Naive B cell (primary cell): ENCODE measurements at regions not wholly inside any gene's neighbourhood (a gene's known extent, or its start where the extent isn't known, plus 50 kb on each side); places are given as distances from the start of the nearest gene placed in this dataset.
"Not testable (repeated sequence)": the region's sequence is repeated elsewhere in the genome, so short reads cannot be mapped to it uniquely, and the experiment has no call there.

Experiments
- ATAC-seq, 2 donors: fragments of 150-1000 bp; cut with Tn5 transposase; 2 replicates each; pipeline ENCODE4 v1.10.0; 2021; ENCODE audit warnings: low read depth in 2 of 2, mild to moderate bottlenecking in 2 of 2, moderate library complexity in 2 of 2
- DNase-seq: peaks from one replicate; pipeline ENCODE4 v3.0.0; 2022
- H3K27ac Mint-ChIP-seq, 6 donors: one replicate each; pipeline ENCODE4 v1.8.0; 2020 to 2022; ENCODE audit warnings: mild to moderate bottlenecking in 6 of 6, mixed read lengths in 6 of 6, moderate library complexity in 5 of 6, inconsistent platforms in 2 of 6
- H3K27me3 Mint-ChIP-seq, 3 donors: one replicate each; pipeline ENCODE4 v1.8.0; 2021 to 2022; ENCODE audit warnings: mixed read lengths in 3 of 3, mild to moderate bottlenecking in 1 of 3
- H3K36me3 Mint-ChIP-seq, 2 donors: one replicate each; pipeline ENCODE4 v1.8.0; 2020 to 2022; ENCODE audit warnings: mixed read lengths in 2 of 2, inconsistent platforms in 1 of 2, mild to moderate bottlenecking in 1 of 2
- H3K4me1 Mint-ChIP-seq, 3 donors: one replicate each; pipeline ENCODE4 v1.8.0; 2020 to 2022; ENCODE audit warnings: mixed read lengths in 3 of 3, inconsistent platforms in 1 of 3, mild to moderate bottlenecking in 1 of 3, moderate library complexity in 1 of 3
- H3K4me3 Mint-ChIP-seq, 8 donors: one replicate each; pipeline ENCODE4 v1.8.0; 2020 to 2022; ENCODE audit warnings: mild to moderate bottlenecking in 8 of 8, mixed read lengths in 8 of 8, moderate library complexity in 8 of 8, inconsistent platforms in 2 of 8
- H3K9me3 Mint-ChIP-seq, 7 donors: one replicate each; pipeline ENCODE4 v1.8.0; 2020 to 2022; ENCODE audit warnings: mixed read lengths in 7 of 7, mild to moderate bottlenecking in 5 of 7, inconsistent platforms in 2 of 7, moderate library complexity in 1 of 7

- H3K27ac Mint-ChIP-seq = no peak overlapping the region
- H3K4me3 Mint-ChIP-seq = no peak overlapping the region
- H3K27me3 Mint-ChIP-seq = no peaks in the 10 kb centered on the region
- DNase-seq (no peak), ATAC-seq (no peak)
- H3K36me3 Mint-ChIP-seq = peaks cover 0 to 8% of the 10 kb centered on the region in 2 donors
- peaks cover 0 to 22% (median 9%) of the 10 kb centered on the region in 7 donors for H3K9me3 Mint-ChIP-seq
- H3K4me1 Mint-ChIP-seq = no peaks in the 10 kb centered on the region
These were observed 303.6 kb upstream of the LRRN1 start for GRCh38 chr3:3495611-3496010.

- no peak overlapping the region for H3K4me3 Mint-ChIP-seq
- H3K9me3 Mint-ChIP-seq = peaks cover 0 to 6% (median 3%) of the 10 kb centered on the region in 7 donors
- H3K27me3 Mint-ChIP-seq = no peaks in the 10 kb centered on the region
- ATAC-seq = no peak
- H3K36me3 Mint-ChIP-seq = no peaks in the 10 kb centered on the region
- no peak for DNase-seq
- no peaks in the 10 kb centered on the region for H3K4me1 Mint-ChIP-seq
- H3K27ac Mint-ChIP-seq = no peak overlapping the region
These were observed 297.2 kb upstream of the CRBN start for GRCh38 chr3:3476669-3477068.

- ATAC-seq (no peak), DNase-seq (no peak)
- Mint-ChIP-seq H3K4me1 (no peaks in the 10 kb centered on the region), H3K36me3 (no peaks in the 10 kb centered on the region), H3K27me3 (no peaks in the 10 kb centered on the region), H3K9me3 (no peaks in the 10 kb centered on the region), H3K27ac (no peak overlapping the region), H3K4me3 (no peak overlapping the region)
These were observed 289.1 kb upstream of the CRBN start for GRCh38 chr3:3468596-3468995.

- no peaks in the 10 kb centered on the region for H3K4me1 Mint-ChIP-seq
These were observed 284.6 kb upstream of the CRBN start for GRCh38 chr3:3464131-3464530.

GRCh38 chr3:3461317-3461716, 281.8 kb upstream of the CRBN start:
- Mint-ChIP-seq H3K4me3 (no peak overlapping the region), H3K36me3 (no peaks in the 10 kb centered on the region), H3K27me3 (no peaks in the 10 kb centered on the region), H3K27ac (no peak overlapping the region), H3K4me1 (no peaks in the 10 kb centered on the region), H3K9me3 (peaks cover 0 to 5% (median 0%) of the 10 kb centered on the region in 7 donors)
- ATAC-seq (no peak), DNase-seq (no peak)

More at GRCh38 chr3:3464131-3464530, 284.6 kb upstream of the CRBN start:
- Mint-ChIP-seq H3K4me3 (no peak overlapping the region), H3K36me3 (no peaks in the 10 kb centered on the region), H3K27ac (no peak overlapping the region), H3K9me3 (peaks cover 0 to 4% (median 0%) of the 10 kb centered on the region in 7 donors), H3K27me3 (no peaks in the 10 kb centered on the region)
- DNase-seq (no peak), ATAC-seq (no peak)

GRCh38 chr3:3448468-3448867, 269.0 kb upstream of the CRBN start:
- no peak overlapping the region for H3K27ac Mint-ChIP-seq
- ATAC-seq (no peak), DNase-seq (no peak)
- peaks cover 5 to 10% (median 6%) of the 10 kb centered on the region in 7 donors for H3K9me3 Mint-ChIP-seq
- H3K4me3 Mint-ChIP-seq = no peak overlapping the region
- H3K36me3 Mint-ChIP-seq = no peaks in the 10 kb centered on the region
- no peaks in the 10 kb centered on the region for H3K27me3 Mint-ChIP-seq
- no peaks in the 10 kb centered on the region for H3K4me1 Mint-ChIP-seq

- no peak for DNase-seq
- Mint-ChIP-seq H3K27me3 (no peaks in the 10 kb centered on the region), H3K4me1 (no peaks in the 10 kb centered on the region), H3K27ac (no peak overlapping the region), H3K9me3 (peaks cover 5 to 15% (median 7%) of the 10 kb centered on the region in 7 donors), H3K4me3 (no peak overlapping the region), H3K36me3 (no peaks in the 10 kb centered on the region)
- no peak for ATAC-seq
These were observed 268.1 kb upstream of the CRBN start for GRCh38 chr3:3447641-3448040.

GRCh38 chr3:3446251-3446650, 266.8 kb upstream of the CRBN start:
- peaks cover 5 to 15% (median 7%) of the 10 kb centered on the region in 7 donors for H3K9me3 Mint-ChIP-seq
- no peak overlapping the region for H3K4me3 Mint-ChIP-seq
- no peaks in the 10 kb centered on the region for H3K4me1 Mint-ChIP-seq
- ATAC-seq (no peak), DNase-seq (no peak)
- H3K27me3 Mint-ChIP-seq = no peaks in the 10 kb centered on the region
- no peaks in the 10 kb centered on the region for H3K36me3 Mint-ChIP-seq
- no peak overlapping the region for H3K27ac Mint-ChIP-seq

GRCh38 chr3:3443482-3443881, 264.0 kb upstream of the CRBN start:
- Mint-ChIP-seq H3K4me1 (no peaks in the 10 kb centered on the region), H3K27ac (no peak overlapping the region), H3K27me3 (no peaks in the 10 kb centered on the region), H3K36me3 (no peaks in the 10 kb centered on the region), H3K4me3 (no peak overlapping the region), H3K9me3 (peaks cover 5 to 15% (median 7%) of the 10 kb centered on the region in 7 donors)
- no peak for DNase-seq
- ATAC-seq = no peak

GRCh38 chr3:3433711-3434110, 254.2 kb upstream of the CRBN start:
- no peaks in the 10 kb centered on the region for H3K36me3 Mint-ChIP-seq
- H3K27ac Mint-ChIP-seq = no peak overlapping the region
- H3K4me3 Mint-ChIP-seq = no peak overlapping the region
- H3K4me1 Mint-ChIP-seq = no peaks in the 10 kb centered on the region
- DNase-seq (no peak), ATAC-seq (no peak)
- H3K27me3 Mint-ChIP-seq = peaks cover 0 to 8% (median 0%) of the 10 kb centered on the region in 3 donors
- peaks cover 0 to 7% (median 0%) of the 10 kb centered on the region in 7 donors for H3K9me3 Mint-ChIP-seq

GRCh38 chr3:3429841-3430240, 250.3 kb upstream of the CRBN start:
- Mint-ChIP-seq H3K27ac (no peak overlapping the region), H3K9me3 (peaks cover 0 to 12% (median 3%) of the 10 kb centered on the region in 7 donors), H3K36me3 (no peaks in the 10 kb centered on the region), H3K27me3 (peaks cover 0 to 8% (median 0%) of the 10 kb centered on the region in 3 donors), H3K4me1 (no peaks in the 10 kb centered on the region), H3K4me3 (no peak overlapping the region)
- no peak for DNase-seq
- ATAC-seq = no peak

GRCh38 chr3:3407707-3408106, 228.2 kb upstream of the CRBN start:
- not testable (repeated sequence) for H3K27ac Mint-ChIP-seq, H3K4me3 Mint-ChIP-seq, DNase-seq, H3K36me3 Mint-ChIP-seq, ATAC-seq, H3K27me3 Mint-ChIP-seq, H3K4me1 Mint-ChIP-seq
- H3K9me3 Mint-ChIP-seq = peaks cover 4 to 38% (median 14%) of the 10 kb centered on the region in 7 donors

- H3K27ac Mint-ChIP-seq = no peak overlapping the region
- peaks cover 9 to 33% (median 19%) of the 10 kb centered on the region in 7 donors for H3K9me3 Mint-ChIP-seq
- peaks cover 0 to 5% (median 5%) of the 10 kb centered on the region in 3 donors for H3K27me3 Mint-ChIP-seq
- DNase-seq (no peak), ATAC-seq (no peak)
- no peak overlapping the region for H3K4me3 Mint-ChIP-seq
- H3K4me1 Mint-ChIP-seq = no peaks in the 10 kb centered on the region
- H3K36me3 Mint-ChIP-seq = peaks cover 0 to 6% of the 10 kb centered on the region in 2 donors
These were observed 225.6 kb upstream of the CRBN start for GRCh38 chr3:3405131-3405530.

GRCh38 chr3:3403700-3404099, 224.2 kb upstream of the CRBN start:
- Mint-ChIP-seq H3K27ac (no peak overlapping the region), H3K4me1 (no peaks in the 10 kb centered on the region), H3K27me3 (peaks cover 0 to 6% (median 6%) of the 10 kb centered on the region in 3 donors), H3K4me3 (no peak overlapping the region), H3K36me3 (peaks cover 0 to 13% of the 10 kb centered on the region in 2 donors), H3K9me3 (peaks cover 7 to 39% (median 20%) of the 10 kb centered on the region in 7 donors)
- DNase-seq (no peak), ATAC-seq (no peak)

GRCh38 chr3:3392946-3393345, 213.5 kb upstream of the CRBN start:
- Mint-ChIP-seq H3K27me3 (no peaks in the 10 kb centered on the region), H3K27ac (no peak overlapping the region), H3K36me3 (no peaks in the 10 kb centered on the region), H3K9me3 (peaks cover 0 to 26% (median 2%) of the 10 kb centered on the region in 7 donors), H3K4me1 (no peaks in the 10 kb centered on the region), H3K4me3 (no peak overlapping the region)
- ATAC-seq (no peak), DNase-seq (no peak)
